Esophagus squamous epithelium (tissue), 5 donors: ENCODE measurements at regions not wholly inside any gene's neighbourhood (a gene's known extent, or its start where the extent isn't known, plus 50 kb on each side); places are given as distances from the start of the nearest gene placed in this dataset.
"Not testable (repeated sequence)": the region's sequence is repeated elsewhere in the genome, so short reads cannot be mapped to it uniquely, and the experiment has no call there.

ENCODE experiments used
- DNase-seq: peaks from one replicate; lab custom pipeline; 2025; lab: John Stamatoyannopoulos, UW
- H3K27ac ChIP-seq, 4 donors: fragments of 200-600 bp; sonication (generic); one replicate each; pipeline ENCODE4 v1.5.1; 2016 to 2019; ENCODE audit warnings: mild to moderate bottlenecking in 1 of 4
- H3K27me3 ChIP-seq, 4 donors: fragments of 200-600 bp; sonication (generic); 1 replicate in 3 of 4; 2 replicates in 1 of 4; pipeline versions ENCODE4 v1.5.1 to v1.6.0; 2017 to 2021; ENCODE audit warnings: antibody characterized with exemption in 1 of 4
- H3K36me3 ChIP-seq, 3 donors: fragments of 200-600 bp; sonication (generic); one replicate each; pipeline ENCODE4 v1.5.1; 2016 to 2019
- H3K4me1 ChIP-seq, 3 donors: fragments of 200-600 bp; sonication (generic); one replicate each; pipeline ENCODE4 v1.5.1; 2017 to 2019
- H3K4me3 ChIP-seq, 4 donors: fragments of 200-600 bp; sonication (generic); 1 replicate in 3 of 4; 2 replicates in 1 of 4; pipeline ENCODE4 v1.5.1; 2016 to 2019; ENCODE audit warnings: mild to moderate bottlenecking in 2 of 4, moderate library complexity in 1 of 4
- H3K9me3 ChIP-seq, 3 donors: fragments of 200-600 bp; sonication (generic); one replicate each; pipeline ENCODE4 v1.5.1; 2016 to 2019
- POLR2A ChIP-seq, 4 donors: fragments of 450-650 bp; IDR thresholded peaks; one replicate each; pipeline ENCODE4 v1.6.1; 2017; ENCODE audit warnings: antibody characterized with exemption in 4 of 4, mild to moderate bottlenecking in 4 of 4, moderate library complexity in 3 of 4
- WGBS, 2 donors: methylation state at CpG; one replicate each; pipeline ENCODE4 v1.1.5; 2018; 5-methylcytosine and 5-hydroxymethylcytosine counted together
- intact Hi-C: fragments of 100-400 bp; cut with DNase I; formaldehyde crosslinking; loops from one replicate; pipeline ENCODE4 v1.15.0; 2022
- TF ChIP-seq, protein P1 (sequence below), 6 experiments: fragments of 450-650 bp in 4 of 6; fragments of 200-600 bp in 2 of 6; sonication (generic) in 2 of 6; IDR thresholded peaks; one replicate each; pipeline ENCODE4 v1.5.1; 2016 to 2019; ENCODE audit warnings: antibody characterized with exemption in 6 of 6, mild to moderate bottlenecking in 4 of 6, moderate library complexity in 4 of 6
- donor health status: DM: yes; HTN: yes; CAD: no.

GRCh38 chr2:65607662-65608305 lies 175.4 kb upstream of the SPRED2 start:
- TF ChIP-seq POLR2A (IDR thresholded peaks at IDR 0.05) = no peak
- TF ChIP-seq, protein P1, sequence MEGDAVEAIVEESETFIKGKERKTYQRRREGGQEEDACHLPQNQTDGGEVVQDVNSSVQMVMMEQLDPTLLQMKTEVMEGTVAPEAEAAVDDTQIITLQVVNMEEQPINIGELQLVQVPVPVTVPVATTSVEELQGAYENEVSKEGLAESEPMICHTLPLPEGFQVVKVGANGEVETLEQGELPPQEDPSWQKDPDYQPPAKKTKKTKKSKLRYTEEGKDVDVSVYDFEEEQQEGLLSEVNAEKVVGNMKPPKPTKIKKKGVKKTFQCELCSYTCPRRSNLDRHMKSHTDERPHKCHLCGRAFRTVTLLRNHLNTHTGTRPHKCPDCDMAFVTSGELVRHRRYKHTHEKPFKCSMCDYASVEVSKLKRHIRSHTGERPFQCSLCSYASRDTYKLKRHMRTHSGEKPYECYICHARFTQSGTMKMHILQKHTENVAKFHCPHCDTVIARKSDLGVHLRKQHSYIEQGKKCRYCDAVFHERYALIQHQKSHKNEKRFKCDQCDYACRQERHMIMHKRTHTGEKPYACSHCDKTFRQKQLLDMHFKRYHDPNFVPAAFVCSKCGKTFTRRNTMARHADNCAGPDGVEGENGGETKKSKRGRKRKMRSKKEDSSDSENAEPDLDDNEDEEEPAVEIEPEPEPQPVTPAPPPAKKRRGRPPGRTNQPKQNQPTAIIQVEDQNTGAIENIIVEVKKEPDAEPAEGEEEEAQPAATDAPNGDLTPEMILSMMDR (IDR thresholded peaks at IDR 0.05) = no peak
- Histone ChIP-seq H3K36me3 (no peaks in the 10 kb centered on the region), H3K4me1 (peaks cover 0 to 42% (median 0%) of the 10 kb centered on the region in 3 donors), H3K9me3 (no peaks in the 10 kb centered on the region), H3K4me3 (no peak overlapping the region), H3K27me3 (peaks cover 0 to 56% (median 0%) of the 10 kb centered on the region in 4 donors), H3K27ac (peak overlapping the region in 1 of 4 donors; percentile 27)
- WGBS, 2 donors = 24 to 51% methylated on average over 14 of the region's 14 CpGs
- no peak for DNase-seq
- intact Hi-C loops = no loop called here

GRCh38 chr2:65605743-65606058 lies 173.3 kb upstream of the SPRED2 start:
- Histone ChIP-seq H3K27ac (no peak overlapping the region), H3K4me3 (no peak overlapping the region), H3K27me3 (peaks cover 0 to 49% (median 0%) of the 10 kb centered on the region in 4 donors), H3K36me3 (no peaks in the 10 kb centered on the region), H3K4me1 (peaks cover 0 to 40% (median 0%) of the 10 kb centered on the region in 3 donors), H3K9me3 (no peaks in the 10 kb centered on the region)
- DNase-seq = no peak
- TF ChIP-seq, protein P1 (IDR thresholded peaks at IDR 0.05) = no peak
- no peak for TF ChIP-seq POLR2A (IDR thresholded peaks at IDR 0.05)
- intact Hi-C loops = no loop called here

DNA sequence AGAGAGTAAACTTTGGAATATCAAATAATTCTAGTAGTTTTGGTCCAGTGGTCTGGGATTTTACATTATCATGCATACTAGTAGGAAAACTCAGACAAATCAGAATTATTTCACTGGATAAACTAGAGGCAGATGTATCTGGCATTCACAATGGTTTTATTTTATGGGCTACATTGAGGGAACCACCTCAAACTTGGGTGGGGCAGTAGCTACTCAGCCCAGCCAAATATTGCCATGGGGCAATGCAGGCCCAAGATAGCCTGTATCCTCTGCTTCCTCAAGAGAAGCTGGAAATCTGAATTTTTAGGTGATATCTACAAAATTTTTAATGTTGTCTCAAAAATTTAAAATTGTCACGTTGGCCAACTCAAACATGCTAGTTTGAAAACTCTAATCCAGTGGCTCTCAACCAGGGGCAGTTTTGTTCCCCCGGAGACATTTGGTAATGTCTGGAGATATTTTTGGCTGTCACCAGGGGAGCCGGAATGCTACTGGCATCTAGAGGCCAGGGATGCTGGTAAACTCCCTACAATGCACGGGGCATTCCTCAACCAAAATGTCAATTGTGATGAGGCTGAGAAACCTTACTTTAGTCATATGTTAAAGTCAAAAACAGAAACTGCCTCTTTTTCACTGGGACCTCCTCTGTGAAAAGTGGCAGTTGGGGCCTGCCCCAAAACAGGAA lies 172.8 kb upstream of the SPRED2 start:
- no peak for TF ChIP-seq POLR2A (IDR thresholded peaks at IDR 0.05)
- TF ChIP-seq, protein P1 (IDR thresholded peaks at IDR 0.05) = no peak
- H3K9me3 ChIP-seq = no peaks in the 10 kb centered on the region
- H3K36me3 ChIP-seq = no peaks in the 10 kb centered on the region
- H3K27me3 ChIP-seq = peaks cover 0 to 44% (median 0%) of the 10 kb centered on the region in 4 donors
- no peak for DNase-seq
- no peak overlapping the region for H3K27ac ChIP-seq
- H3K4me1 ChIP-seq = peaks cover 0 to 41% (median 0%) of the 10 kb centered on the region in 3 donors
- no peak overlapping the region for H3K4me3 ChIP-seq
- intact Hi-C loops = no loop called here
- 62 to 83% methylated on average over 4 of the region's 4 CpGs for WGBS, 2 donors

DNA sequence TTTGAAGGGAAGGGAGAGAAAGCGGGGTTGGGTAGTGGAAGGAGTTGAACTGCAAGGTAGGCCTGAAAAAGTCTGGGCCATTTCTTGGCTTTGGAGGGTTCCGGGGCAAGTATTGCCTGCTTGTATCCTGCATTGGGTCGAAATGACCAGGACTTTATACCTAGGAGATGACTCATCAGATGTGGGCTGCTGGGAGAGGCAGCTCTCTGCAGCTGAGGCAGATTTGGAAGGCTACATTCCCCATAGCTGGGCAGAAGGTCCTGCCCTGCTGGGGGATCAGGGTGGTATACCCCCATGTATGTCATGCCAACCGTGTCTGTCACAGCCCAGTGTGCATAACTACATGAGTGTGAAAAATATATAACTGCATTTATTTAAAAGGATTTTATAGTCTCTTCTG lies 171.8 kb upstream of the SPRED2 start:
- Histone ChIP-seq H3K27me3 (peaks cover 0 to 34% (median 0%) of the 10 kb centered on the region in 4 donors), H3K4me3 (no peak overlapping the region), H3K4me1 (peaks cover 0 to 41% (median 0%) of the 10 kb centered on the region in 3 donors), H3K9me3 (no peaks in the 10 kb centered on the region), H3K36me3 (no peaks in the 10 kb centered on the region), H3K27ac (no peak overlapping the region)
- 69 to 77% methylated on average over 4 of the region's 4 CpGs for WGBS, 2 donors
- DNase-seq = no peak
- TF ChIP-seq, protein P1 (IDR thresholded peaks at IDR 0.05) = no peak
- no peak for TF ChIP-seq POLR2A (IDR thresholded peaks at IDR 0.05)
- intact Hi-C loops = no loop called here

DNA sequence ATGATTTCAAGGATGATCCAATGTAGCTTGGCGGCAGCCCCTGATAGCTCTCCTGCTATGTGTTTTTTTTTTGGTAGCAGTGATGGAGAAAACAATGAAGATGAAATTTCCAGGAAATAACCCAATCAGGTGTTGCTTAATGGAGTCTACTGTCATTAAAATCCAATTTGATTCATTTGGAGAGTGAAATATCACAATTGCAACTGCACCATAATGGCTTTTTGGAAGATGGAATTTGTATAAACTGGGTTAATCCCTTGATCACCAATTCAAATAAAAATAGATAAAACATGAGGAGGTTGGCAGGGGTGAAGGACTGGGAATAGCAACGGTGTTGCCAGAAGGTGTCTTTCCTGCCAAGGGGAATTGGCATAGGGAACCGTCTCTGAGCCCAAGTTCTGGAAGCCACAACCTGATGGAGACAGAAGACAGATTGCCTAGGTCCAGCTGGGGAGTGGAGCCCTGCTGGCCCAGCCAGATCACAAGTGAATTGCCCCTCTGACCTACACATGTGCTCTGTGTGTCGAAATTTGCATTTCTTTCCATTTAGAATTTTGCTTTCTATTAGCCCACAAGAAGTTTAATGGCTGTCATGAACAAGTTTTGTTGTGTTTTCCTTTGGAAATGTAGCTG lies 170.3 kb upstream of the SPRED2 start:
- Histone ChIP-seq H3K9me3 (no peaks in the 10 kb centered on the region), H3K36me3 (no peaks in the 10 kb centered on the region), H3K4me3 (no peak overlapping the region), H3K27me3 (peaks cover 0 to 19% (median 0%) of the 10 kb centered on the region in 4 donors), H3K4me1 (peaks cover 0 to 28% (median 0%) of the 10 kb centered on the region in 3 donors), H3K27ac (no peak overlapping the region)
- no peak for TF ChIP-seq POLR2A (IDR thresholded peaks at IDR 0.05)
- TF ChIP-seq, protein P1 (IDR thresholded peaks at IDR 0.05) = no peak
- 44 to 54% methylated on average over 4 of the region's 4 CpGs for WGBS, 2 donors
- intact Hi-C loops = no loop called here
- no peak for DNase-seq

DNA sequence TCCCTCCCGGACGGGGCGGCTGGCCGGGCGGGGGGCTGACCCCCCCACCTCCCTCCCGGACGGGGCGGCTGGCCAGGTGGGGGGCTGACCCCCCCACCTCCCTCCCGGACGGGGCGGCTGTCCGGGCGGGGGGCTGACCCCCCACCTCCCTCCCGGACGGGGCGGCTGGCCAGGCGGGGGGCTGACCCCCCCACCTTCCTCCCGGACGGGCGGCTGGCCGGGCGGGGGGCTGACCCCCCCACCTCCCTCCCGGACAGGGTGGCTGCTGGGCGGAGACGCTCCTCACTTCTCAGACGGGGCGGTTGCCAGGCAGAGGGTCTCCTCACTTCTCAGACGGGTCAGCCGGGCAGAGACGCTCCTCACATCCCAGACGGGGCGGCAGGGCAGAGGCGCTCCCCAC lies 168.5 kb upstream of the SPRED2 start:
- WGBS, 2 donors = no CpG with 5 or more reads among the region's 33 CpGs
- H3K4me1 ChIP-seq = peaks cover 0 to 23% (median 0%) of the 10 kb centered on the region in 3 donors
- H3K9me3 ChIP-seq, H3K36me3 ChIP-seq, intact Hi-C loops, H3K27ac ChIP-seq, DNase-seq: not testable (repeated sequence)
- H3K27me3 ChIP-seq = peaks cover 0 to 14% (median 0%) of the 10 kb centered on the region in 4 donors
- peak overlapping the region in 2 of 4 donors; percentile 28 to 40 for H3K4me3 ChIP-seq

DNA sequence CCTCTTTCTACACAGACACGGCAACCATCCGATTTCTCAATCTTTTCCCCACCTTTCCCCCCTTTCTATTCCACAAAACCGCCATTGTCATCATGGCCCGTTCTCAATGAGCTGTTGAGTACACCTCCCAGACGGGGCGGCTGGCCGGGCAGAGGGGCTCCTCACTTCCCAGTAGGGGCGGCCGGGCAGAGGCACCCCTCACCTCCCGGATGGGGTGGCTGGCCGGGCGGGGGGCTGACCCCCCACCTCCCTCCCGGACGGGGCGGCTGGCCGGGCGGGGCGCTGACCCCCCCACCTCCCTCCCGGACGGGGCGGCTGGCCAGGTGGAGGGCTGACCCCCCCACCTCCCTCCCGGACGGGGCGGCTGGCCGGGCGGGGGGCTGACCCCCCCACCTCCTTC lies 168.0 kb upstream of the SPRED2 start:
- H3K9me3 ChIP-seq, H3K36me3 ChIP-seq, H3K27ac ChIP-seq, intact Hi-C loops, DNase-seq: not testable (repeated sequence)
- Histone ChIP-seq H3K27me3 (peaks cover 0 to 14% (median 0%) of the 10 kb centered on the region in 4 donors), H3K4me3 (peak overlapping the region in 1 of 4 donors; percentile 40), H3K4me1 (peaks cover 0 to 23% (median 0%) of the 10 kb centered on the region in 3 donors)
- WGBS, 2 donors = no CpG with 5 or more reads among the region's 26 CpGs
